Colonic mucosa (tissue), 4 donors: ENCODE measurements at regions not wholly inside any gene's neighbourhood (a gene's known extent, or its start where the extent isn't known, plus 50 kb on each side); places are given as distances from the start of the nearest gene placed in this dataset.

Source experiments
- DNase-seq: peaks from one replicate; pipeline ENCODE4 v3.0.0-alpha.2; 2020
- H3K27ac ChIP-seq: fragments of 200-600 bp; one replicate; pipeline ENCODE4 v1.8.0; 2021
- H3K27me3 ChIP-seq: fragments of 200-600 bp; one replicate; pipeline ENCODE4 v1.8.0; 2021
- H3K36me3 ChIP-seq: fragments of 200-600 bp; one replicate; pipeline ENCODE4 v1.8.0; 2021
- H3K4me1 ChIP-seq: fragments of 200-600 bp; one replicate; pipeline ENCODE4 v1.8.0; 2021; ENCODE audit warnings: mild to moderate bottlenecking
- H3K4me3 ChIP-seq: fragments of 200-600 bp; one replicate; pipeline ENCODE4 v1.8.0; 2021
- H3K9ac ChIP-seq, 2 donors: one replicate each; pipeline ENCODE4 v1.7.0; 2013; ENCODE audit warnings: control low read depth in 2 of 2, low read depth in 2 of 2, low read length in 2 of 2
- H3K9me3 ChIP-seq: fragments of 200-600 bp; one replicate; pipeline ENCODE4 v1.8.0; 2021
- intact Hi-C: fragments of 100-400 bp; cut with DNase I; formaldehyde crosslinking; loops from one replicate; pipeline ENCODE4 v1.14.1; 2022
- TF ChIP-seq, protein P1 (sequence below): fragments of 200-600 bp; IDR thresholded peaks from one replicate; pipeline ENCODE4 v1.8.0; 2022; ENCODE audit warnings: antibody characterized with exemption, mild to moderate bottlenecking
- donor health status: healthy.
- donor health status: DM: no; HTN: no; CAD: no.
- donor health status: DM: no; HTN: no; CAD: no.

DNA sequence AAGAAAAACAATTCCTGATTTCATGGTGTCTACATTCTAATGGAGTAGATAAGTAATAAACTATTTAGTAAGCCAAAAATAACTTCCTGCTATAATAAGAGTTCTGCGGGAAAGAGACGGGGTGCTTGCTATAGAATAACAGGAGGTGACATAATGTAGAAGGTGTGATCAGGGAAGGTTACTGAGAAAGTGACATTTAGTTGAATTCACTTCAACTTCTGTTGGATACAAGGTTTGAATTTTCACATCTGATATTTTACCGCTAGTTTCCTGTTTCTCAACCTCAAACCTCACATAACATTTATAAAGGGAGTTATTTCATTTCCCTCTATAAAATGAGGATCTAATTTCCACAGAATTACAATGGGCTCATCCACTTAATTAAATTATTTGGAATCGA is 102.3 kb upstream of the GBE1 start:
- H3K4me3 ChIP-seq = no peak overlapping the region
- TF ChIP-seq, protein P1, sequence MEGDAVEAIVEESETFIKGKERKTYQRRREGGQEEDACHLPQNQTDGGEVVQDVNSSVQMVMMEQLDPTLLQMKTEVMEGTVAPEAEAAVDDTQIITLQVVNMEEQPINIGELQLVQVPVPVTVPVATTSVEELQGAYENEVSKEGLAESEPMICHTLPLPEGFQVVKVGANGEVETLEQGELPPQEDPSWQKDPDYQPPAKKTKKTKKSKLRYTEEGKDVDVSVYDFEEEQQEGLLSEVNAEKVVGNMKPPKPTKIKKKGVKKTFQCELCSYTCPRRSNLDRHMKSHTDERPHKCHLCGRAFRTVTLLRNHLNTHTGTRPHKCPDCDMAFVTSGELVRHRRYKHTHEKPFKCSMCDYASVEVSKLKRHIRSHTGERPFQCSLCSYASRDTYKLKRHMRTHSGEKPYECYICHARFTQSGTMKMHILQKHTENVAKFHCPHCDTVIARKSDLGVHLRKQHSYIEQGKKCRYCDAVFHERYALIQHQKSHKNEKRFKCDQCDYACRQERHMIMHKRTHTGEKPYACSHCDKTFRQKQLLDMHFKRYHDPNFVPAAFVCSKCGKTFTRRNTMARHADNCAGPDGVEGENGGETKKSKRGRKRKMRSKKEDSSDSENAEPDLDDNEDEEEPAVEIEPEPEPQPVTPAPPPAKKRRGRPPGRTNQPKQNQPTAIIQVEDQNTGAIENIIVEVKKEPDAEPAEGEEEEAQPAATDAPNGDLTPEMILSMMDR = no peak
- H3K27ac ChIP-seq = no peak overlapping the region
- no peaks in the 10 kb centered on the region for H3K9me3 ChIP-seq
- no peaks in the 10 kb centered on the region for H3K36me3 ChIP-seq
- intact Hi-C loops = no loop called here
- H3K4me1 ChIP-seq = no peaks in the 10 kb centered on the region
- H3K9ac ChIP-seq = no peak overlapping the region
- H3K27me3 ChIP-seq = no peaks in the 10 kb centered on the region
- no peak for DNase-seq

DNA sequence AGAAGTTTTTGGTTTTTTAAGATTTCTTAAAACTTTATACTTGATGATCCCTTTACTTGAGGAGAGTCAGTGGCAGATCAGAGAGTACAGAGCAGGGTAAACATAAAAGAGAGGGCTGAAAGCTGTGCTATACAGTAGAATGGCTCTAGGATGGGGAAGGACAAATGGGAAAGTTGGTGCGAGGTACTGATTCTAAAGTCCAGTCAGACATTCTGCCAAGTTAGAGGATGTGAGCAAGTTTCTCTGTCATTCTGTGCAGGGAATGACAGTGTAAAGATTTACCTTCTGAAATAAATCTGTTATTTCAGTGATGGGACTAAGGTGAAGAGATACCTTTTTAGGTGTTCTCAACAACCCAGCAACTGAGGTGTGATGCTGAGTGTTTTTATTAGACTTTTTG is 100.1 kb upstream of the GBE1 start:
- no peaks in the 10 kb centered on the region for H3K4me1 ChIP-seq
- TF ChIP-seq, protein P1 = no peak
- no peak overlapping the region for H3K4me3 ChIP-seq
- no peak for DNase-seq
- H3K9me3 ChIP-seq = no peaks in the 10 kb centered on the region
- intact Hi-C loops = no loop called here
- no peak overlapping the region for H3K9ac ChIP-seq
- no peak overlapping the region for H3K27ac ChIP-seq
- H3K27me3 ChIP-seq = no peaks in the 10 kb centered on the region
- no peaks in the 10 kb centered on the region for H3K36me3 ChIP-seq

DNA sequence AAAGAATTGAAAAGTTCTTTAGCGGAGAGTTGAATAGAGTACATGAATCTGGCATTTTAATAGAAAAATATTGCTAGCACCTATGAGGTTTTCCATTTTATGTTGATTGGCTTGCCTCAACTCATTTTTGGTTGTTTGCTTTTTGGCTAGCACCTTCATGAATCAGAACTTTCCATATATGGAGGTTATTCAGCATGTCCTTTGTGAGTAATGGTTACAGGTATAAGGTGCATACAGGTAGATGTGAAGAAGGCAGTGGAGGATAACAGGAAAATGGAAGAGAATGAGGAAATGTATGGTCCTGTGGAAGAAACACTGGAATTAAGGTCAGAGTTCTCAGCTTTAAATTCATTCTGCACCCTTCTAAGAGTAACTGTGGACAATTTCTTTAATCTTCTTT is 98.1 kb upstream of the GBE1 start:
- Histone ChIP-seq H3K27me3 (no peaks in the 10 kb centered on the region), H3K9me3 (no peaks in the 10 kb centered on the region), H3K27ac (no peak overlapping the region), H3K9ac (no peak overlapping the region), H3K36me3 (no peaks in the 10 kb centered on the region), H3K4me1 (no peaks in the 10 kb centered on the region), H3K4me3 (no peak overlapping the region)
- intact Hi-C loops = no loop called here
- no peak for DNase-seq
- TF ChIP-seq, protein P1 = no peak

DNA sequence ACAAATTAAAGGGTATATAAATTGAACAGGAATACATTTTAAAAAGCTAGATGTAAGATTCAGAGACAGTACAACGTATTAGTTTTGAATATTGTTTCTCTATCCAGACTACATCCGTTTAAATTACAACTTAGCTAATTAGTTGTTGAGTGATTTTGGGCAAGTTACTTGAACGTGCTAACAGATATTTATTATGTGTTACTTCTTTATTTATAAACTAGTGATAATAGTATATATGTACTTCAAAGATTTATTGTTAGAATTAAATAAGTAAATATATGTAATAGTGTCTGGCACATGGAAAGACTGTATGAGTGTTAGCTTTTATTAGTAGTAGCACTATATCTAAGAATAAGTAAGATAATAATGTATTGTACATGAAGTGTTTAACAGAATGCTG is 92.0 kb upstream of the GBE1 start:
- DNase-seq = no peak
- Histone ChIP-seq H3K9me3 (no peaks in the 10 kb centered on the region), H3K9ac (no peak overlapping the region), H3K4me3 (no peak overlapping the region), H3K27me3 (no peaks in the 10 kb centered on the region), H3K4me1 (no peaks in the 10 kb centered on the region), H3K36me3 (no peaks in the 10 kb centered on the region), H3K27ac (no peak overlapping the region)
- TF ChIP-seq, protein P1 = no peak
- intact Hi-C loops = no loop called here

DNA sequence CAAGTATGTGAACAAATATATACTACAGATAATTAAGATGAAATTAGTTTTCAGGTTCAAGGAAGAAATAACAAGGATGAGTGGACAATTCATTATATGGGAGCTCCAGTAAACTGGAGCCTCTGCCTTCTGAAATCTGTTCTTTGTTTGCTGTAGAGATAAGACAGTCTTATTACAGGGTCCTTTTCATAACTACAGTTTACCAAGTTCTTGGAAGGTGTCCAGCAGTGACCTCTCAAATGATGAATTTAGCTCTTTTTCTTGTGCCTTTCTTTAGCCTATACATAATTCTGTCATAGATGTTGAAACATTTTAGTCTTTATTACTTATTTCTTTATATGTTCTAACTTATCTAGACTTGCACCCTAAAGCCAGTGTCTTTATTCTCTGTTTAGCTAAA is 89.7 kb upstream of the GBE1 start:
- no peak overlapping the region for H3K4me3 ChIP-seq
- H3K9ac ChIP-seq = no peak overlapping the region
- H3K9me3 ChIP-seq = no peaks in the 10 kb centered on the region
- H3K4me1 ChIP-seq = no peaks in the 10 kb centered on the region
- TF ChIP-seq, protein P1 = no peak
- no peak for DNase-seq
- H3K36me3 ChIP-seq = no peaks in the 10 kb centered on the region
- H3K27ac ChIP-seq = no peak overlapping the region
- intact Hi-C loops = no loop called here
- no peaks in the 10 kb centered on the region for H3K27me3 ChIP-seq

DNA sequence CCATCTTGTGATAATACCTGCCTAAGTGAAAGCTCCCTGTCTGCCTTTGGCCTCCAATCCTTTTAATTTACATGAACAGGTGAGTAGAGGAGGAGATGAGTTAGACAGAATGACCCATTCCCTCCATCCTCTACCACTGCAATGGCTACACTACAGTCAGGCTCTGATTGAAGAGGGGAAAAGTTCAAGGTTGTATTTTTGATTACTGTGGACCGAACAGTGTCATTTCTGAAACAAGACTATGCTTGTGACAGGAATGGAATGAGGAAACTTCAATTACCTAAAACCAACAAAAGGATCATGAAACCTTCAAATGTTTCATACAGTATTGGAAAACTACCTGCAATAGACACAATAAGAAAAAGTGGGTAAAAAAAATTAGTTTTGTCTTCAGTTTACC is 85.5 kb upstream of the GBE1 start:
- Histone ChIP-seq H3K27me3 (no peaks in the 10 kb centered on the region), H3K9ac (no peak overlapping the region), H3K27ac (no peak overlapping the region), H3K4me1 (no peaks in the 10 kb centered on the region), H3K4me3 (no peak overlapping the region), H3K36me3 (no peaks in the 10 kb centered on the region), H3K9me3 (no peaks in the 10 kb centered on the region)
- TF ChIP-seq, protein P1 = no peak
- no peak for DNase-seq
- intact Hi-C loops = no loop called here
